Breast epithelium (tissue), 4 donors: ENCODE measurements at regions not wholly inside any gene's neighbourhood (a gene's known extent, or its start where the extent isn't known, plus 50 kb on each side); places are given as distances from the start of the nearest gene placed in this dataset.

Experiments used
- DNase-seq, 2 donors: peaks; one replicate each; pipeline ENCODE4 v3.0.0-alpha.2; 2019; ENCODE audit warnings: low spot score in 2 of 2
- H3K27ac ChIP-seq, 2 donors: fragments of 200-600 bp; sonication (generic) in 1 of 2; one replicate each; pipeline ENCODE4 v1.5.1; 2016 to 2019; ENCODE audit warnings: mild to moderate bottlenecking in 1 of 2
- H3K27me3 ChIP-seq, 2 donors: fragments of 200-600 bp; sonication (generic) in 1 of 2; one replicate each; pipeline versions ENCODE4 v1.5.1 to v1.6.0; 2017 to 2019; ENCODE audit warnings: control low read depth in 1 of 2, mild to moderate bottlenecking in 1 of 2
- H3K36me3 ChIP-seq: fragments of 200-600 bp; one replicate; pipeline ENCODE4 v1.5.1; 2019
- H3K4me1 ChIP-seq, 2 donors: fragments of 200-600 bp; sonication (generic); one replicate each; pipeline ENCODE4 v1.5.1; 2016 to 2019; ENCODE audit warnings: control low read depth in 1 of 2
- H3K4me3 ChIP-seq, 3 donors: fragments of 200-600 bp; sonication (generic); 1 replicate in 2 of 3; 2 replicates in 1 of 3; pipeline ENCODE4 v1.5.1; 2016 to 2019; ENCODE audit warnings: mild to moderate bottlenecking in 3 of 3, moderate library complexity in 2 of 3
- H3K9me3 ChIP-seq, 2 donors: fragments of 200-600 bp; sonication (generic) in 1 of 2; one replicate each; pipeline ENCODE4 v1.5.1; 2016 to 2019; ENCODE audit warnings: control low read depth in 1 of 2
- CTCF ChIP-seq, 3 donors: fragments of 450-650 bp; IDR thresholded peaks; one replicate each; pipeline ENCODE4 v1.5.1; 2016 to 2017; ENCODE audit warnings: antibody characterized with exemption in 3 of 3, mild to moderate bottlenecking in 3 of 3, moderate library complexity in 3 of 3
- POLR2A ChIP-seq: fragments of 450-650 bp; IDR thresholded peaks from one replicate; pipeline ENCODE4 v1.6.1; 2016; ENCODE audit warnings: antibody characterized with exemption, mild to moderate bottlenecking, moderate library complexity
- POLR2AphosphoS5 ChIP-seq, 3 donors: sonication (generic); formaldehyde crosslinking; IDR thresholded peaks; one replicate each; pipeline ENCODE4 v1.6.1; 2017; ENCODE audit warnings: antibody characterized with exemption in 3 of 3
- intact Hi-C: fragments of 100-400 bp; cut with DNase I; formaldehyde crosslinking; loops from one replicate; pipeline ENCODE4 v1.15.1; 2023; ENCODE audit warnings: low total_unique reads

GRCh38 chr5:15334551-15335266, 165.3 kb upstream of the FBXL7 start:
- no peaks in the 10 kb centered on the region for H3K36me3 ChIP-seq
- H3K9me3 ChIP-seq: no peaks in the 10 kb centered on the region
- no peak overlapping the region for H3K27ac ChIP-seq
- H3K4me3 ChIP-seq: no peak overlapping the region
- no peaks in the 10 kb centered on the region for H3K4me1 ChIP-seq
- DNase-seq: no peak
- no peak for TF ChIP-seq CTCF (IDR thresholded peaks at IDR 0.05)
- TF ChIP-seq POLR2AphosphoS5 (IDR thresholded peaks at IDR 0.05): no peak
- no peak for TF ChIP-seq POLR2A
- intact Hi-C loops: no loop called here
- H3K27me3 ChIP-seq: no peaks in the 10 kb centered on the region

DNA sequence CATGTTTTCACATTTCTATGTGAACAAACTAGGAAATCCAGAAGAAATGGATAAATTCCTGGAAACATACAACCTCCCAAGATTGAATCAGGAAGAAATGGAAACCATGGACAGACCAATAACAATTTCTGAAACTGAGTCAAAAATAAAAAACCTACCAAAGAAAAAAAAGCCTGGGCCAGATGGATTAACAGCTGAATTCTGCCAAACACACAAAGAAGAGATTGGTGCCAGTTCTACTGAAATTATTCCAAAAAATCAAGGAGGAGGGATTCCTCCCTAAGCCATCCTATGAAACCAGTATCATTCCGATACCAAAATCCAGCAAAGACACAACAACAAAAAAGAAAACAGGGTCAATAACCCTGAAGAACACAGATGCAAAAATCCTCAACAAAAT, 166.9 kb upstream of the FBXL7 start:
- H3K27me3 ChIP-seq: no peaks in the 10 kb centered on the region
- no peak overlapping the region for H3K4me3 ChIP-seq
- TF ChIP-seq POLR2AphosphoS5 (IDR thresholded peaks at IDR 0.05): no peak
- no peak for TF ChIP-seq POLR2A
- TF ChIP-seq CTCF (IDR thresholded peaks at IDR 0.05): no peak
- intact Hi-C loops: no loop called here
- no peaks in the 10 kb centered on the region for H3K36me3 ChIP-seq
- no peak for DNase-seq
- H3K9me3 ChIP-seq: no peaks in the 10 kb centered on the region
- no peaks in the 10 kb centered on the region for H3K4me1 ChIP-seq
- H3K27ac ChIP-seq: no peak overlapping the region

- H3K27ac ChIP-seq: no peak overlapping the region
- no peak for TF ChIP-seq POLR2AphosphoS5 (IDR thresholded peaks at IDR 0.05)
- no peak for TF ChIP-seq CTCF (IDR thresholded peaks at IDR 0.05)
- TF ChIP-seq POLR2A: no peak
- no peaks in the 10 kb centered on the region for H3K4me1 ChIP-seq
- H3K36me3 ChIP-seq: no peaks in the 10 kb centered on the region
- intact Hi-C loops: no loop called here
- no peak overlapping the region for H3K4me3 ChIP-seq
- DNase-seq: no peak
- H3K9me3 ChIP-seq: no peaks in the 10 kb centered on the region
- H3K27me3 ChIP-seq: no peaks in the 10 kb centered on the region
These were observed 173.0 kb upstream of the FBXL7 start for GRCh38 chr5:15326932-15327331.

- no peaks in the 10 kb centered on the region for H3K9me3 ChIP-seq
- H3K4me1 ChIP-seq: no peaks in the 10 kb centered on the region
- no peaks in the 10 kb centered on the region for H3K27me3 ChIP-seq
- no peaks in the 10 kb centered on the region for H3K36me3 ChIP-seq
- intact Hi-C loops: no loop called here
- no peak overlapping the region for H3K4me3 ChIP-seq
- H3K27ac ChIP-seq: no peak overlapping the region
- TF ChIP-seq CTCF (IDR thresholded peaks at IDR 0.05) (no peak), POLR2A (no peak), POLR2AphosphoS5 (IDR thresholded peaks at IDR 0.05) (no peak)
- DNase-seq: no peak
These were observed 173.5 kb upstream of the FBXL7 start for GRCh38 chr5:15326471-15326870.

DNA sequence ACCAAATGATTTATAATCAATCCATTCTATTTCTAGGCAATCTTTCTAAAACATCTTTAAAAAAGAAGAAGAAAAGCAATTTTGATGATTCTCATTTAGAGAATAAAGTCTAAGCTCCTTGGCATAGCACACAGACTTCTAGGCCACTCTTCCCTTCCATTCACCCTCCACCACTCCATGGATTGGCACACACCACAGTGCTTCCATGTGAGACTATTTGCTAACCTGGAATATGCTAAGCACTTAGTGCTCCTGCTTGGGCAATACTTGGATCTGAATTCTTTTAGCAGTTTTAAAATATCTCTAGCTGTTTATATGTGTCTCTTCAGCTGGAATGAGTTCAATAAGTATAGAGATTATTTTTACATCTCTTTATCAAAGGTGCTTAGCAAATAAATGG, 177.6 kb upstream of the FBXL7 start:
- TF ChIP-seq CTCF (IDR thresholded peaks at IDR 0.05) (no peak), POLR2AphosphoS5 (IDR thresholded peaks at IDR 0.05) (no peak), POLR2A (no peak)
- no peak overlapping the region for H3K4me3 ChIP-seq
- no peaks in the 10 kb centered on the region for H3K36me3 ChIP-seq
- no peaks in the 10 kb centered on the region for H3K27me3 ChIP-seq
- H3K27ac ChIP-seq: no peak overlapping the region
- H3K4me1 ChIP-seq: no peaks in the 10 kb centered on the region
- no peak for DNase-seq
- H3K9me3 ChIP-seq: no peaks in the 10 kb centered on the region
- intact Hi-C loops: no loop called here
